Thyroid gland (tissue), 4 donors: ENCODE measurements at regions not wholly inside any gene's neighbourhood (a gene's known extent, or its start where the extent isn't known, plus 50 kb on each side); places are given as distances from the start of the nearest gene placed in this dataset.

Source experiments
- DNase-seq, 2 donors: peaks; one replicate each; pipeline ENCODE4 v3.0.0-alpha.2; 2019
- H3K27ac ChIP-seq, 3 donors: fragments of 200-600 bp; sonication (generic); 1 replicate in 2 of 3; 2 replicates in 1 of 3; pipeline ENCODE4 v1.5.1; 2016 to 2019; ENCODE audit warnings: mild to moderate bottlenecking in 1 of 3, moderate library complexity in 1 of 3
- H3K27me3 ChIP-seq: fragments of 200-600 bp; sonication (generic); one replicate; pipeline ENCODE4 v1.5.1; 2019
- H3K36me3 ChIP-seq, 2 donors: fragments of 200-600 bp; sonication (generic); one replicate each; pipeline ENCODE4 v1.5.1; 2016 to 2019
- H3K4me1 ChIP-seq, 2 donors: fragments of 200-600 bp; sonication (generic); one replicate each; pipeline ENCODE4 v1.5.1; 2017 to 2019
- H3K4me3 ChIP-seq, 3 donors: fragments of 200-600 bp; sonication (generic); replicated peaks in 1 of 3; 1 replicate in 2 of 3; 2 replicates in 1 of 3; pipeline ENCODE4 v1.5.1; 2016; ENCODE audit warnings: mild to moderate bottlenecking in 1 of 3
- H3K9me3 ChIP-seq: fragments of 200-600 bp; sonication (generic); one replicate; pipeline ENCODE4 v1.5.1; 2017
- CTCF ChIP-seq, 6 experiments: fragments of 200-600 bp in 3 of 6; fragments of 450-650 bp in 3 of 6; sonication (generic) in 3 of 6; IDR thresholded peaks; one replicate each; pipeline ENCODE4 v1.5.1; 2016 to 2019; ENCODE audit warnings: antibody characterized with exemption in 6 of 6, mild to moderate bottlenecking in 2 of 6, inconsistent platforms in 1 of 6, moderate library complexity in 1 of 6
- POLR2A ChIP-seq, 2 donors: fragments of 450-650 bp; IDR thresholded peaks; one replicate each; pipeline ENCODE4 v1.6.1; 2017; ENCODE audit warnings: antibody characterized with exemption in 2 of 2, mild to moderate bottlenecking in 2 of 2, moderate library complexity in 1 of 2
- WGBS, 2 donors: methylation state at CpG; one replicate each; pipeline ENCODE4 v1.1.5; 2017; 5-methylcytosine and 5-hydroxymethylcytosine counted together
- intact Hi-C: fragments of 100-400 bp; cut with DNase I; formaldehyde crosslinking; loops from one replicate; pipeline ENCODE4 v1.15.1; 2023

- Histone ChIP-seq H3K27me3 (no peaks in the 10 kb centered on the region), H3K36me3 (no peaks in the 10 kb centered on the region), H3K9me3 (no peaks in the 10 kb centered on the region), H3K27ac (no peak overlapping the region), H3K4me1 (no peaks in the 10 kb centered on the region), H3K4me3 (no peak overlapping the region)
- WGBS, 2 donors, result 89 to 91% methylated on average over 4 of the region's 4 CpGs
- no peak for DNase-seq
- no peak for TF ChIP-seq POLR2A (IDR thresholded peaks at IDR 0.05)
- intact Hi-C loops, result no loop called here
Measured at GRCh38 chr2:54404270-54404669, 51.9 kb upstream of the SPTBN1 start.

- Histone ChIP-seq H3K4me3 (no peak overlapping the region), H3K27ac (no peak overlapping the region), H3K27me3 (no peaks in the 10 kb centered on the region), H3K9me3 (no peaks in the 10 kb centered on the region), H3K4me1 (no peaks in the 10 kb centered on the region), H3K36me3 (no peaks in the 10 kb centered on the region)
- no peak for DNase-seq
- TF ChIP-seq CTCF (IDR thresholded peaks at IDR 0.05), result no peak
- no peak for TF ChIP-seq POLR2A (IDR thresholded peaks at IDR 0.05)
- intact Hi-C loops, result no loop called here
- WGBS, 2 donors, result 81 to 86% methylated on average over 4 of the region's 4 CpGs
Measured at GRCh38 chr2:54406031-54406430, 50.1 kb upstream of the SPTBN1 start.
